OCI-LY7 (cell line): ENCODE measurements at regions not wholly inside any gene's neighbourhood (a gene's known extent, or its start where the extent isn't known, plus 50 kb on each side); places are given as distances from the start of the nearest gene placed in this dataset.

Experiments used
- BruUV-seq: library from RNA; stranded (reverse); fragments of 400-500 nt; replicated peaks from 2 replicates; lab custom pipeline; 2021; lab: Mats Ljungman, UMichigan
- CTCF ChIA-PET: fragments of 300-600 bp; sonication (Branson Sonifier 250); formaldehyde crosslinking; loops from one replicate; lab custom pipeline; 2022; ENCODE audit warnings: antibody characterized with exemption; ENCODE audit not compliant: unreplicated experiment; lab: Charles Lee
- POLR2A ChIA-PET: fragments of 300-600 bp; sonication (Branson Sonifier 250); formaldehyde crosslinking; loops from one replicate; lab custom pipeline; 2022; ENCODE audit warnings: antibody characterized with exemption; lab: Charles Lee
- DNase-seq: peaks from one replicate; pipeline ENCODE4 v3.0.0-alpha.2; 2015; ENCODE audit warnings: low spot score
- H2AFZ ChIP-seq: fragments of 200-600 bp; sonication (generic), shearing (Covaris generic); 2 replicates; pipeline ENCODE4 v1.6.1; 2014; ENCODE audit warnings: mild to moderate bottlenecking, antibody characterized with exemption, low read length, moderate library complexity
- H3K27ac ChIP-seq: fragments of 200-600 bp; sonication (generic); 2 replicates; pipeline ENCODE4 v1.5.1; 2014; ENCODE audit warnings: mixed run types, low read depth, mild to moderate bottlenecking, moderate library complexity, low read length, inconsistent platforms; ENCODE audit not compliant: poor library complexity, severe bottlenecking
- H3K36me3 ChIP-seq: fragments of 200-600 bp; sonication (generic); 2 replicates; pipeline ENCODE4 v1.6.1; 2014; ENCODE audit warnings: mild to moderate bottlenecking, antibody characterized with exemption, low read length, moderate library complexity, mixed read lengths; ENCODE audit not compliant: insufficient read depth
- H3K4me1 ChIP-seq: fragments of 200-600 bp; sonication (generic); 2 replicates; pipeline ENCODE4 v1.5.1; 2014; ENCODE audit warnings: mild to moderate bottlenecking, low read length; ENCODE audit not compliant: insufficient read depth, poor library complexity, severe bottlenecking
- H3K4me2 ChIP-seq: fragments of 200-600 bp; sonication (generic); 2 replicates; pipeline ENCODE4 v1.6.1; 2014; ENCODE audit warnings: mild to moderate bottlenecking, low read length
- H3K4me3 ChIP-seq: fragments of 200-600 bp; sonication (generic); 2 replicates; pipeline ENCODE4 v1.5.1; 2014; ENCODE audit warnings: mild to moderate bottlenecking, low read depth, low read length; ENCODE audit not compliant: poor library complexity, severe bottlenecking
- H3K79me2 ChIP-seq: fragments of 200-600 bp; sonication (generic); 2 replicates; pipeline ENCODE4 v1.6.1; 2016; ENCODE audit warnings: low read depth, mild to moderate bottlenecking, low read length, moderate library complexity, mixed read lengths; ENCODE audit not compliant: insufficient read depth
- H3K9me2 ChIP-seq: fragments of 200-600 bp; sonication (generic); 2 replicates; pipeline ENCODE4 v1.6.1; 2016; ENCODE audit warnings: mild to moderate bottlenecking, low read length, mixed read lengths; ENCODE audit not compliant: insufficient read depth
- H3K9me3 ChIP-seq: fragments of 200-600 bp; sonication (generic); 2 replicates; pipeline ENCODE4 v1.6.1; 2014; ENCODE audit warnings: mild to moderate bottlenecking, mixed run types, low read length, mixed read lengths
- H4K20me1 ChIP-seq: fragments of 200-600 bp; sonication (generic); 2 replicates; pipeline ENCODE4 v1.6.1; 2014; ENCODE audit warnings: mild to moderate bottlenecking, antibody characterized with exemption, low read length, moderate library complexity, mixed read lengths; ENCODE audit not compliant: insufficient read depth
- EZH2phosphoT487 ChIP-seq: fragments of 200-600 bp; sonication (generic); IDR thresholded peaks from 2 replicates; pipeline ENCODE4 v1.6.1; 2018; ENCODE audit warnings: low read depth, borderline replicate concordance, mild to moderate bottlenecking, mixed run types, antibody characterized with exemption, low read length, moderate library complexity, mixed read lengths
- intact Hi-C: fragments of 100-400 bp; cut with micrococcal nuclease; formaldehyde crosslinking; loops from one replicate; pipeline ENCODE4 v1.10.0; 2022; ENCODE audit not compliant: unreplicated experiment
- TF ChIP-seq, protein P1 (sequence below): fragments of 200-600 bp; sonication (generic); conservative IDR thresholded peaks from 2 replicates; pipeline ENCODE4 v1.5.1; 2014; ENCODE audit warnings: mild to moderate bottlenecking, antibody characterized with exemption, low read length, moderate library complexity, mixed read lengths

GRCh38 chr16:54766355-54766754 lies 164.3 kb upstream of the IRX5 start:
- POLR2A ChIA-PET: no interaction called here
- no peaks in the 10 kb centered on the region for H3K9me3 ChIP-seq
- BruUV-seq: no TSS peak

GRCh38 chr16:54750249-54750648 lies 180.4 kb upstream of the IRX5 start:
- TF ChIP-seq, protein P1, sequence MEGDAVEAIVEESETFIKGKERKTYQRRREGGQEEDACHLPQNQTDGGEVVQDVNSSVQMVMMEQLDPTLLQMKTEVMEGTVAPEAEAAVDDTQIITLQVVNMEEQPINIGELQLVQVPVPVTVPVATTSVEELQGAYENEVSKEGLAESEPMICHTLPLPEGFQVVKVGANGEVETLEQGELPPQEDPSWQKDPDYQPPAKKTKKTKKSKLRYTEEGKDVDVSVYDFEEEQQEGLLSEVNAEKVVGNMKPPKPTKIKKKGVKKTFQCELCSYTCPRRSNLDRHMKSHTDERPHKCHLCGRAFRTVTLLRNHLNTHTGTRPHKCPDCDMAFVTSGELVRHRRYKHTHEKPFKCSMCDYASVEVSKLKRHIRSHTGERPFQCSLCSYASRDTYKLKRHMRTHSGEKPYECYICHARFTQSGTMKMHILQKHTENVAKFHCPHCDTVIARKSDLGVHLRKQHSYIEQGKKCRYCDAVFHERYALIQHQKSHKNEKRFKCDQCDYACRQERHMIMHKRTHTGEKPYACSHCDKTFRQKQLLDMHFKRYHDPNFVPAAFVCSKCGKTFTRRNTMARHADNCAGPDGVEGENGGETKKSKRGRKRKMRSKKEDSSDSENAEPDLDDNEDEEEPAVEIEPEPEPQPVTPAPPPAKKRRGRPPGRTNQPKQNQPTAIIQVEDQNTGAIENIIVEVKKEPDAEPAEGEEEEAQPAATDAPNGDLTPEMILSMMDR: no peak
- TF ChIP-seq EZH2phosphoT487: no peak
- no peak for DNase-seq
- Histone ChIP-seq H3K36me3 (no peaks in the 10 kb centered on the region), H3K9me3 (no peaks in the 10 kb centered on the region), H3K9me2 (no peaks in the 10 kb centered on the region), H3K79me2 (no peaks in the 10 kb centered on the region), H3K27ac (no peak overlapping the region), H4K20me1 (no peaks in the 10 kb centered on the region), H3K4me3 (no peak overlapping the region), H3K4me2 (no peak overlapping the region), H2AFZ (no peak overlapping the region), H3K4me1 (no peaks in the 10 kb centered on the region)
- intact Hi-C loops: no loop called here
- POLR2A ChIA-PET: no interaction called here
- no TSS peak for BruUV-seq
- CTCF ChIA-PET: no interaction called here

More at GRCh38 chr16:54766355-54766754, 164.3 kb upstream of the IRX5 start:
- DNase-seq: no peak
- Histone ChIP-seq H3K27ac (no peak overlapping the region), H4K20me1 (no peaks in the 10 kb centered on the region), H3K79me2 (no peaks in the 10 kb centered on the region), H3K4me2 (no peak overlapping the region), H3K4me1 (no peaks in the 10 kb centered on the region), H3K4me3 (no peak overlapping the region), H2AFZ (no peak overlapping the region), H3K9me2 (no peaks in the 10 kb centered on the region), H3K36me3 (no peaks in the 10 kb centered on the region)
- TF ChIP-seq, protein P1: no peak
- TF ChIP-seq EZH2phosphoT487: no peak
- CTCF ChIA-PET: no interaction called here
- intact Hi-C loops: no loop called here

GRCh38 chr16:54748611-54749190 lies 182.0 kb upstream of the IRX5 start:
- Histone ChIP-seq H3K4me2 (no peak overlapping the region), H4K20me1 (no peaks in the 10 kb centered on the region), H3K4me1 (no peaks in the 10 kb centered on the region), H3K9me2 (no peaks in the 10 kb centered on the region), H3K79me2 (no peaks in the 10 kb centered on the region), H3K27ac (no peak overlapping the region), H3K36me3 (no peaks in the 10 kb centered on the region), H3K9me3 (no peaks in the 10 kb centered on the region), H2AFZ (no peak overlapping the region), H3K4me3 (no peak overlapping the region)
- ChIA-PET POLR2A (interaction anchor here (0.7 kb wide), 1 partner anchor 23 kb away, joined by 3 read pairs; no protein-coding TSS in a partner anchor), CTCF (no interaction called here)
- intact Hi-C loops: no loop called here
- BruUV-seq: no TSS peak
- no peak for TF ChIP-seq EZH2phosphoT487
- TF ChIP-seq, protein P1: no peak
- DNase-seq: no peak
